ENCODE measurements at regions not wholly inside any gene's neighbourhood (a gene's known extent, or its start where the extent isn't known, plus 50 kb on each side); places are given as distances from the start of the nearest gene placed in this dataset.

GRCh38 chr1:112040891-112041740 lies 51.6 kb upstream of the KCND3 start:
- no peak for DNase-seq

GRCh38 chr1:112043901-112044300 lies 54.4 kb upstream of the KCND3 start:
- DNase-seq = no peak

DNA sequence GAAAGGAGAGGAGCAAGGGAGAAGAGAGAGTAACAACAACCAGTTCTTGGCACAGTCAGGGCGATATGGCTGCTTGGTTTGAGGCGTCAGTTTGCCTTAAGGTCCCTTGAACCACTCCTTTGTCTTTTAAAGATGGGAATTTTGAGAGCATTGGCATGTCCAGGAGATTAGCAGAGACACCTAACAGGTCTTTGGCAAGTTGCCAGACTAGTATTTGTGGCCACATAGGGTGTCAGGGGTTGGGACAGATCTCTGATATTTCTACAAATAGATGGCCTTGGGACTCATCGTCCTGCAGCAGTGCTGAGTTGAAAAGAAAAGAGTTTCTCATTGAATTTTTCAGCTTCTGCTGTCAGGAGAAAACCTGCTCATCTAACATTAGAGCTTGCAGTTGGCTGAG lies 55.3 kb upstream of the KCND3 start:
- no peak for DNase-seq

DNA sequence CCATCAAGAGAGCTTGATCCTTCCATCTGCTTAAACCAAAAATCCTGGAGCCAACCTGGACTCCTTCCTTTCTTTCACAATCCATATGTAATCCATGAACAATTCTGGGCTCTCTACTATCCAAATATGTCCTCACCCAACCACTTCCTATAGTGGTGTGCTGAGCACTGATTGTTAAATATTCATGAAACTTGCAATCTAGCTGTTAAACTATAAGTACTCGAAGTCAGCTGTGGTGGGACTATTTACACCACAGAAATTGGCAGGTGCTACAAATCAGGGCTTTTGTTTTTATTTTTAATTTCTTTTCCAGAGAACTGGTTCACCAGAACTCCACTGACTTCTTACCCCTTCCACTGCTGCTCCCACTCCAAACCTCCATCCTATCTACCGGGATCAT lies 57.2 kb upstream of the KCND3 start:
- DNase-seq = no peak

- DNase-seq = no peak
Measured at GRCh38 chr1:112048421-112048820, 59.0 kb upstream of the KCND3 start.

DNA sequence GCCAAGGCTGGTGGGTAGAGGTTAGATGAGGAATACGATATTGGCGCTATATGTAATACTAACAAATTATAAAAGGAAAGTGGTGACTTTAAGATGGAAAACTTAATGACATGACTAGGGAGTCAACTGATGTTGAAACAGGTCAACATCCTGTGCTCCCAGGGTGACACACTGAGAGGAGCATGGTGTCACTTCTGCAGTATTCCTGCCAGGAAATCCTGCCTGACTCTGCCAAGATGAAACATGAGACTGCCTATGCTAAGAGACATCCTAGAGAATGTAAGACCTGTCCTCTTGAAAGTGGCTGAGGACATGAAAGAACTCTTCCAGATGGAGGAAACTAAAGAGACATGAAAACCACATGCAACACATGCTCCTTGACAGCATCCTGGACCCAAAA lies 65.0 kb upstream of the KCND3 start:
- no peak for DNase-seq

DNA sequence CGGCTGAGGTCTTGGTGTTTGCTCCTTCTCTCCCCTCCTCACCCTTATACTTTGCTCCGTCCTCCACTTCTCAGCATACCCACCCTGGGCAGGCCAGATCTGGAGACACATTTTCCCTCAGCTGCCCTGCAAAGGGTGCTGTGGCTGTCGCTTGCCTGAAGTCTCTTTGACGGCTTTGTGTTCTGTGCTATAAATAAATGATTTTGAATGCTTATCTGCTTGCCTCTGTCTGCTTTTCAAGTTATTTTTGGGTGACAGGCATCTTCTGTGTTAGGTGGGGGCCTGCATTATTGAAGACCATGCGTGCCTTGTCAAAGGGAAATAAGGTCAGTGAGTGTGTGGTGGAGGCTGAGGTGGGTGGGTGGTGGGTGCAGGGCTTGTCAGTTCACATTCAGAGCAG lies 66.9 kb upstream of the KCND3 start:
- DNase-seq = no peak

GRCh38 chr1:112057736-112058135 lies 68.3 kb upstream of the KCND3 start:
- DNase-seq = no peak

DNA sequence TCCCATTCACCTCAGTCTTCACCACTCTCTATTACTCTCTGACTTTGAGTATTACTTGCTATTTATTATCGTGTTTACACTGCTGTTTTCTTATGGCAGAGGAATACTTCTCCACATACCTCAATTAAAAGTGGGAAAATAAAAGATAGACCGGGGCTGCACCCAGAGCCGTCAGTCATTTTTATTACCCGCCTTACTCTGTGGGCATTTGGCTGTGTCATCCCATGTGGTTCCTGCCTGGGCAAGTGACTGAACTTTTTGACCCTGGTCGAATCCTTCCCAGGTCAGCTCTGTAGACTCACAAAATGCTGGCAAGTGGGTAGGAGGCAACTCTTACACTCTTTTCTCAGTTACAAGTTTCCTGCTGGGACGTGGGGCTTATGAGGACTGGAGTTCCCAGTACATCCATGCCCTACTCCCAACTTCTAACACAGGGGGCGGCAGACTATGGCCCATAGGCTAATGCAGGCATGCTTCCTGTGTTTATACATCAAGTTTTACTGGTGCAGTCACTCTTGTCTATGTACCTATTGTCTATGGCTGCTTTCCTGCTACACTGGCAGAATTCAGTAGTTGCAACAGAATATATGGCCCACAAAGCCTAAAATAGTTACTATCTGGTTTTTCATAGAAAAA lies 69.5 kb upstream of the KCND3 start:
- DNase-seq = no peak

GRCh38 chr1:112059679-112060078 lies 70.2 kb upstream of the KCND3 start:
- no peak for DNase-seq

GRCh38 chr1:112060261-112060660 lies 70.8 kb upstream of the KCND3 start:
- DNase-seq = no peak

DNA sequence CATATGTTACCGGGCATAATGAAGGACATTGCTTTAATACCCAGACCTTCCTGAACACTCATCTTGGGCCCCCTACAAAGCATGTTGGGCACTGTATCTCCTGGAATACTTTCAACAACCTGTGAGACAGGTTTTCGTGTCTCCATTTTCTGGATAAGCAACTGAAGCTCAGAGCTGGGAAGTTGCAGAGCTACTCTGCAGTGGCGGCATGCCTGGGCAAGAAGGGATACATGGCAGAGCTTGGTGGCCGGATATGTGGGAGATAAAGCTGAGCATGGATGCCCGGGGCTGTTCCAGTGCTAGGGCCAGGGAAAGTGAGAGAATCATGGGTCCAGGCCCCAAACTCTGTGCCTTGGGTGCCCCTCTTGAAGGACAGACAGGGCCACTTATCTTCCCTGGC lies 71.6 kb upstream of the KCND3 start:
- no peak for DNase-seq

- no peak for DNase-seq
Measured at GRCh38 chr1:112061901-112062320, 72.4 kb upstream of the KCND3 start.

GRCh38 chr1:112063781-112064728 lies 74.6 kb upstream of the KCND3 start:
- DNase-seq = no peak

DNA sequence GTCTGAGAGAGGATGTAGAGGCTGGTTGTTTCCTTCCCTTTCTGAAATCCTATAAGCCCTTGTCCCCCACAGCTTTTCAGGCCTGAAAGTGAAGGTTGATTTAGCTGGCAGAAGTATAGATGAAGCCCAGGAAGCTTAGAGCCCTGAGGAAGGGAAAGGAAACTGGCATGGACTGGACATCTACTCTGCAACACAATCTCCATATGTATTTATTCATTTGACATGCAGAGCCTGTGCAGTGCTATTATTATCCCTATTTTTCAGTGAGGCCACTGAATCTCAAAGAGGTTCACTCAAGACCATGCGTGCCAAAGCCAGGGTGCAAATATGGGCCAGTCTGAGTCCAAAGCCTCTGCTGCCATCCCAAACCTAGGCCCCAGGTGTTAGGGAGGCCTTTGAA lies 78.5 kb upstream of the KCND3 start:
- no peak for DNase-seq

GRCh38 chr1:112070677-112071076 lies 81.2 kb upstream of the KCND3 start:
- no peak for DNase-seq

- DNase-seq = no peak
Measured at GRCh38 chr1:112074711-112075110, 85.2 kb upstream of the KCND3 start.

DNA sequence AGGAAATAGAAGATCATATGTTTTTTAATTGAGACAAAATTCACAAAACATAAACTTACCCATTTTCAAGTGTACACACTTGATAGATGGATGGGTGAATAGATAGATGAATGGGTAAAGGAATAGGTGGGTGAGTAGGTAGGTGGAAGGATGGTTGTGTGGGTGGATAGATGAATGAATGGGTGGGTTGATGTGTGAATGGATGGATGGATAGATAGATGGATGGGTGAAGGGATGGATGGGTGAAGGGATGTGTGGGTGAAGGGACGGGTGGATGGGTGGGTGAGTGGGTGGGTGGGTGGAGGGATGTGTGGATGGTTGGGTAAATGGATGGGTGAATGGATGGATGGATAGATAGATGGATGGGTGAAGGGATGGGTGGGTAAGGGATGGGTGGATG lies 86.1 kb upstream of the KCND3 start:
- DNase-seq = no peak

GRCh38 chr1:112079446-112079845 lies 90.0 kb upstream of the KCND3 start:
- DNase-seq = no peak

DNA sequence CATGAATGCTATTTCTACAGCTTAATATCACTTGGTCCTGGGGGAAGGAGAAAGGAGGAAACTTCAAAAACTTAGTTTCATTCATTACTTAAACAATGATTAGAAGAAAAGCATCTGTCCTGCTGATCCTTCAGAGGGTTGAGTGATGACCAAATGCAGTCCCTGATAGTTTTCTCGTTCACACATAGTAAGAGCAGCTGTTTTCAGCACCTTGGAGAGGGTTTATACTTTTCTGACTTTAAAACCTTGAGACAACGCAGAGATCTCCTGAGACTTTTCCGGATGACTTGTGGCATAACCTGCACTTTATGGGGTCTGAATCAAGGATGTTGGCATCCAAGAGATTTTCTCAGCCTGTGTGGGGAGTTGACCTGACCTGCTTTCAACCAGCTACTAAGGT lies 94.0 kb upstream of the KCND3 start:
- no peak for DNase-seq

GRCh38 chr1:112092656-112093371 lies 103.3 kb upstream of the KCND3 start:
- DNase-seq = no peak

- no peak for DNase-seq
Measured at GRCh38 chr1:112093372-112093694, 103.9 kb upstream of the KCND3 start.

- no peak for DNase-seq
Measured at GRCh38 chr1:112099979-112100378, 110.5 kb upstream of the KCND3 start.

Data from NCI-H1436 (cell line).